ENCODE measurements at regions not wholly inside any gene's neighbourhood (a gene's known extent, or its start where the extent isn't known, plus 50 kb on each side); places are given as distances from the start of the nearest gene placed in this dataset.

DNA sequence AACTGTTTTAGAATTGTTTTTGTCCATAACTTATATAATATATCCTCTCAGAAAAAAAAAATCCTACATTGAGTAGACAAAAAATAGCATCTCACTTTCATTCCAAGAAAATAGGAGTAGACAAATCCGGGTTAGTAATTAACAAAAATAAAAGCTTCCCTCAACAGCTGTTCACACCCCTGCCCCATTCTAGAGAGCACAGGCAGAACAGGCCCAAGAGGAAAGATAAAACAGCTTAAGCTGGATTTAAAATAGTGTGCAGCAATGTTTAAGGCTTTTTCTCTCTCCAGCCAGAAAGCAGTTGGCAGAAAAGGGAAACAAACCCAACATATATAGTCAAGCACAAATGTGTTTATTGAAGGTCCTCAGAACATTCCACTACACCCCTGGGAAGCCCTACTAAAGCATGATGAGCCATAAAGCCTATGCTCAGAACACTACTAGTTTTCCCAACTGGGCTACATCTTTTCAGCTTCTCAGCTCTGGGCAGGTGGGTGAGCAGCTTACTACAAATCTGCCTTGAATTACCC is 189.9 kb downstream of the MTERF1 start:
- Histone ChIP-seq H3K27me3 (ENCODE audit: insufficient read depth, low read depth, severe bottlenecking) (no peaks in the 10 kb centered on the region), H3K36me3 (no peaks in the 10 kb centered on the region), H3K4me3 (ENCODE audit: low read depth, low read length) (no peak overlapping the region), H3K9me3 (ENCODE audit: severe bottlenecking) (peaks cover 2% of the 10 kb centered on the region), H3K27ac (no peak overlapping the region)
- TF ChIP-seq CTCF (IDR thresholded peaks at IDR 0.05; ENCODE audit: low read depth, low read length), result no peak
- peak; percentile 56 for DNase-seq

DNA sequence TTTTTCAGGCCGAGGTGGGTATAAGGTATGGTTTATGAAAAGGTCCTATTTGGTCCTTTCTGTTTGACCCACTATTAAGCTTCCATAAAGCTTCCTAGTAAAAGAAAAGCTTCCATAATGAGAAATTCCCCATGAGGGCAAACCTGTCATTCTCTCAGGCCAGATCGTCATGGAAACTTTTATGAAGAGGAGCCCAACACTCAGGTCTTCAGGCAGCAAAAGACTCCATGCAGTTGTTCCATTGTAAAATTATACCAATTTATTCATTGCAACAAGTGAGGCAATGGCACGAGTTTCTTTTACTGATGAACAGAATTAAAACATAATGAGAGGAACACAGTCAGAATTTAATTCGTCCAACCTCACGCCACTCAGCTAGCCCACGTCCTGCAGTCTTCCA is 188.6 kb downstream of the MTERF1 start:
- no peak for DNase-seq
- no peak for TF ChIP-seq CTCF (IDR thresholded peaks at IDR 0.05; ENCODE audit: low read depth, low read length)

GRCh38 chr7:91692800-91693199 is 187.7 kb downstream of the MTERF1 start:
- Histone ChIP-seq H3K9me3 (ENCODE audit: severe bottlenecking) (no peaks in the 10 kb centered on the region), H3K36me3 (no peaks in the 10 kb centered on the region), H3K27ac (no peak overlapping the region), H3K27me3 (ENCODE audit: insufficient read depth, low read depth, severe bottlenecking) (no peaks in the 10 kb centered on the region), H3K4me3 (ENCODE audit: low read depth, low read length) (no peak overlapping the region)
- no peak for TF ChIP-seq CTCF (IDR thresholded peaks at IDR 0.05; ENCODE audit: low read depth, low read length)
- no peak for DNase-seq

More for the DNA sequence above, 188.6 kb downstream of the MTERF1 start:
- Histone ChIP-seq H3K27me3 (ENCODE audit: insufficient read depth, low read depth, severe bottlenecking) (no peaks in the 10 kb centered on the region), H3K36me3 (no peaks in the 10 kb centered on the region), H3K9me3 (ENCODE audit: severe bottlenecking) (peaks cover 2% of the 10 kb centered on the region), H3K27ac (no peak overlapping the region), H3K4me3 (ENCODE audit: low read depth, low read length) (no peak overlapping the region)

DNA sequence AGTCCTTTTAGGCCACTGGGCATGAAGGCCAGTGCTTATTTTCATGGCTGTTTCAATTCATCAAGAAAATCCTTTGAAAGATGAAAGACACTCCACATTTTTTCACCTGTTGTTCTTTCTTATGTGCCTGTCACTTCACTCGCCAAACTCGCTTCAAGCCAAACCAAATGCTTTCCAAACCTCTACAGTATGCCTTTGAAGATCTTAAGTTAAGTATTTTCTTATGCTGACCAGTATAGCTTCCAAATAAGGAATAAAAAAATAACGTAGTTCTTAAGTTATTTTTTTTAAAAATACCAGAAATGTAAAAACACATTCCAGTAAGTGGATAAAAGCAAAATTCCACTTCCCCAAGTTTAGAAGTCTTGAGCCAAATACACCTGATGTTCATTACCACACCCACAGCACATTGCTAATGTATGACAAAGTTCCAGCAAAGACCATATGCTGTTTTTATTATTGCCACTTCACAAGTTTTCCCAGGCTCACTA is 186.1 kb downstream of the MTERF1 start:
- H3K27ac ChIP-seq, result no peak overlapping the region
- no peaks in the 10 kb centered on the region for H3K27me3 ChIP-seq (ENCODE audit: insufficient read depth, low read depth, severe bottlenecking)
- TF ChIP-seq CTCF (IDR thresholded peaks at IDR 0.05; ENCODE audit: low read depth, low read length), result no peak
- H3K4me3 ChIP-seq (ENCODE audit: low read depth, low read length), result no peak overlapping the region
- H3K36me3 ChIP-seq, result no peaks in the 10 kb centered on the region
- no peaks in the 10 kb centered on the region for H3K9me3 ChIP-seq (ENCODE audit: severe bottlenecking)
- no peak for DNase-seq

DNA sequence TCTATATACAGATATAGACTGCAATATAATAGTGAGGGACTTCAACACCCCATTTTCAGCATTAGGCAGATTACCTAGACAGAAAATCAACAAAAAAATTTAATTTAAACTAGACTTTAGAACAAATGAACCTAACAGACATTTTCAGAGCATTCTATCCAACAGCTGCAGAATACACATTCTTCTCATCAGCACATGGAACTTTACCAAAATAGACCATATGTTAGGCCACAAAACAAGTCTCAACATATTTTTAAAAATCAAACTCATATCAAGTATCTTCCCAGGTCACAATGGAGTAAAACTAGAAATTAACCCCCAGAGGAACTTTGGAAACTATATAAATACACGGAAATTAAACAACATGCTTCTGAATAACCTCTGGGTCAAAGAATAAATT is 169.6 kb downstream of the MTERF1 start:
- no peak for TF ChIP-seq CTCF (IDR thresholded peaks at IDR 0.05; ENCODE audit: low read depth, low read length)
- DNase-seq, result no peak

GRCh38 chr7:91713669-91714068 is 166.8 kb downstream of the MTERF1 start:
- Histone ChIP-seq H3K27ac (no peak overlapping the region), H3K9me3 (ENCODE audit: severe bottlenecking) (peaks cover 3% of the 10 kb centered on the region), H3K36me3 (no peaks in the 10 kb centered on the region), H3K4me3 (ENCODE audit: low read depth, low read length) (no peak overlapping the region), H3K27me3 (ENCODE audit: insufficient read depth, low read depth, severe bottlenecking) (no peaks in the 10 kb centered on the region)
- TF ChIP-seq CTCF (IDR thresholded peaks at IDR 0.05; ENCODE audit: low read depth, low read length), result no peak
- DNase-seq, result no peak

More for the DNA sequence above, 169.6 kb downstream of the MTERF1 start:
- Histone ChIP-seq H3K9me3 (ENCODE audit: severe bottlenecking) (peaks cover 3% of the 10 kb centered on the region), H3K36me3 (no peaks in the 10 kb centered on the region), H3K4me3 (ENCODE audit: low read depth, low read length) (no peak overlapping the region), H3K27ac (no peak overlapping the region), H3K27me3 (ENCODE audit: insufficient read depth, low read depth, severe bottlenecking) (no peaks in the 10 kb centered on the region)
